ENCODE measurements at regions not wholly inside any gene's neighbourhood (a gene's known extent, or its start where the extent isn't known, plus 50 kb on each side); places are given as distances from the start of the nearest gene placed in this dataset.

DNA sequence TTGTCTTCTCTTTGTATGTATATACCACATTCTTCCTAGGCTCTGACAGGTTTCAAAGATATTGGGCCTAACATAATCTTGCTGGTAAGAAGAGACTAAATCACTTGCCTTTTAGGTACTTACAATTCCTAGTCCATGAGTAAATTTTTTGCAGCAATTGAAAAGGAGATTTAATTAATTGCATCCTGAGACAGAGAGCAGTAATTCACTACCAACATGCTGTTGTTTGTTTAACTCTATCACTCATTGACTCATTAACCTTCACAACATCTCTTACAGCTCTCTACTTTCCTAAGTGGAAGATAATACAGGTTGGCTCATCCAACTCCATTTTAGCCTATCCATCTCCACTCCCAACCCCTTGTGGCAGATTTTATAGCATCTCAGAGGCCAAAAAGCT, 280.4 kb downstream of the ALDH8A1 start:
- intact Hi-C loops (cut with DNase I): no loop called here

DNA sequence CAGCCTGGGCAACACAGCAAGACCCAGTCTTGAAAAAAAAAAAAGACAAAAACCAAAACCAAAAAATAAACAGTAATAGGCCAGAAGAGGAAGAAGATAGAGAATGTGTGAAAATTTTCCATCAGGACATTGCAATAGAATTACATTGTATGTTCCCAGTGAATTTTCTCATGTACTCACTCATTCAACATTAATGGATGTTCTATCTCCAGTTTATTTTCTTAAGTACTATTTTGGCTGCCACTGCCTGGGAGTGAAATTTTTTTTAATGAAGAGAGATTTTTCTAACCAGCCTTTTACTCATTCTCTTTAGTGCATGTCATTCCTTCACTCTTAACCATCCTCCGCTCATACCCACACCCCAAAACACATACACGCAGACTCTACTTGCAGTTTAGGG, 282.8 kb downstream of the ALDH8A1 start:
- H3K4me3 ChIP-seq: no peak overlapping the region
- intact Hi-C loops (cut with DNase I): no loop called here
- H3K4me1 ChIP-seq: no peaks in the 10 kb centered on the region
- no peak overlapping the region for H3K27ac ChIP-seq
- no peaks in the 10 kb centered on the region for H3K36me3 ChIP-seq
- H3K9me3 ChIP-seq: no peaks in the 10 kb centered on the region
- H3K9ac ChIP-seq (ENCODE audit: low read depth in 2 of 2, low read length in 2 of 2): no peak overlapping the region
- DNase-seq: no peak
- H3K27me3 ChIP-seq: no peaks in the 10 kb centered on the region
- TF ChIP-seq, protein P1, sequence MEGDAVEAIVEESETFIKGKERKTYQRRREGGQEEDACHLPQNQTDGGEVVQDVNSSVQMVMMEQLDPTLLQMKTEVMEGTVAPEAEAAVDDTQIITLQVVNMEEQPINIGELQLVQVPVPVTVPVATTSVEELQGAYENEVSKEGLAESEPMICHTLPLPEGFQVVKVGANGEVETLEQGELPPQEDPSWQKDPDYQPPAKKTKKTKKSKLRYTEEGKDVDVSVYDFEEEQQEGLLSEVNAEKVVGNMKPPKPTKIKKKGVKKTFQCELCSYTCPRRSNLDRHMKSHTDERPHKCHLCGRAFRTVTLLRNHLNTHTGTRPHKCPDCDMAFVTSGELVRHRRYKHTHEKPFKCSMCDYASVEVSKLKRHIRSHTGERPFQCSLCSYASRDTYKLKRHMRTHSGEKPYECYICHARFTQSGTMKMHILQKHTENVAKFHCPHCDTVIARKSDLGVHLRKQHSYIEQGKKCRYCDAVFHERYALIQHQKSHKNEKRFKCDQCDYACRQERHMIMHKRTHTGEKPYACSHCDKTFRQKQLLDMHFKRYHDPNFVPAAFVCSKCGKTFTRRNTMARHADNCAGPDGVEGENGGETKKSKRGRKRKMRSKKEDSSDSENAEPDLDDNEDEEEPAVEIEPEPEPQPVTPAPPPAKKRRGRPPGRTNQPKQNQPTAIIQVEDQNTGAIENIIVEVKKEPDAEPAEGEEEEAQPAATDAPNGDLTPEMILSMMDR (IDR thresholded peaks at IDR 0.05): no peak

More for the DNA sequence above, 280.4 kb downstream of the ALDH8A1 start:
- Histone ChIP-seq H3K36me3 (no peaks in the 10 kb centered on the region), H3K27me3 (no peaks in the 10 kb centered on the region), H3K27ac (no peak overlapping the region), H3K4me1 (no peaks in the 10 kb centered on the region), H3K9ac (ENCODE audit: low read depth in 2 of 2, low read length in 2 of 2) (no peak overlapping the region), H3K4me3 (no peak overlapping the region), H3K9me3 (no peaks in the 10 kb centered on the region)
- TF ChIP-seq, protein P1 (IDR thresholded peaks at IDR 0.05): no peak
- DNase-seq: no peak

DNA sequence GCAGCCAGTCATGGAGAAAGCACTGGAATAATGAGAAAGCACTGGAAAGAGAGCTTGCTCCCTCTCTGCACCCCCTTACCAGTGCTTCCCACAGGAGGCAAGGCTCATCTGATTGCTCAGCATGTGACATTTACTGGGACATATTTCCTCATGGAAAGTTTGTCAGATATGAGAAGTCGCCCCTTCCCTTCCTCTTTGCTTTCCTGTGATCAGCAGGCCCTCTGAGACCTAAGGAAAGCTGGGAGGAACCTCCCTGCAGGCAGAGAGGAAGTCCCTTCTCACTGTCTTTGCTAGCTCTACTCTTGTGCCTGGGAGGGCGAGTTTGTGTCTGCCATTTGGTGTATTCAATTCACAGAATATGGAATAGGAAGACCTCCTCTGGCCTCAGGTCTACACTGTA, 283.8 kb downstream of the ALDH8A1 start:
- TF ChIP-seq, protein P1 (IDR thresholded peaks at IDR 0.05): no peak
- no peaks in the 10 kb centered on the region for H3K9me3 ChIP-seq
- no peak overlapping the region for H3K27ac ChIP-seq
- H3K36me3 ChIP-seq: no peaks in the 10 kb centered on the region
- H3K4me3 ChIP-seq: no peak overlapping the region
- no peak for DNase-seq
- H3K27me3 ChIP-seq: no peaks in the 10 kb centered on the region
- no peaks in the 10 kb centered on the region for H3K4me1 ChIP-seq
- intact Hi-C loops (cut with DNase I): no loop called here
- no peak overlapping the region for H3K9ac ChIP-seq (ENCODE audit: low read depth in 2 of 2, low read length in 2 of 2)

DNA sequence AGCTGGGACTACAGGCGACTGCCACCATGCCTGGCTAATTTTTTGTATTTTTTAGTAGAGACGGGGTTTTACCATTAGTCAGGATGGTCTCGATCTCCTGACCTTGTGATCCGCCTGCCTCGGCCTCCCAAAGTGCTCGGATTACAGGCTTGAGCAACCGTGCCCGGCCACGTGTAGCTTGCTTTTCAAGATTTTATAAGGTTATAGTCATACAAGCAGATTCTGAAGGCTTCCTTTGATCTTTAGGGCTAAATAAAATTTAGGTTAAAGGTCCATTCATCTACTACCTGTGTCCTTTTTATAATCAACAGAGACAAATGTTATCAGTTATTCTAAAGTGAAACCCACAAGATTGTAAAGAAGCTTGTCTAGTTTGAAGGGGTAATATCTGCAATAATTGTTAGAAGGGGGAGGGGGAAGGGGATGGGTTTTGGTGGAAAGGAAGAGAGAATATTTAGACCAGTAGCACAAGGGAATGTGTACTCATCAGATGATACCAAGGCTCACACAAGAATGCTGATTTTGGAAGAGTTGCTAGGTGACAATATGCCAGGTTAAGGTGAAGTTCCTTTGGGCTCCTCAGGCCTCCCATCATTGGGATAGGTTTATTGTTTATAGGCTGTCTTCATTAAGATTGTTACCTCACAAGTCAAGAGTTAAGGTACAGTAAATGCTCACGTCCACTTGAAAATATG, 284.7 kb downstream of the ALDH8A1 start:
- TF ChIP-seq, protein P1 (IDR thresholded peaks at IDR 0.05): no peak
- H3K9me3 ChIP-seq: no peaks in the 10 kb centered on the region
- no peaks in the 10 kb centered on the region for H3K27me3 ChIP-seq
- no peak overlapping the region for H3K27ac ChIP-seq
- intact Hi-C loops (cut with DNase I): no loop called here
- H3K9ac ChIP-seq (ENCODE audit: low read depth in 2 of 2, low read length in 2 of 2): no peak overlapping the region
- DNase-seq: no peak
- H3K4me3 ChIP-seq: no peak overlapping the region
- H3K36me3 ChIP-seq: no peaks in the 10 kb centered on the region
- no peaks in the 10 kb centered on the region for H3K4me1 ChIP-seq

DNA sequence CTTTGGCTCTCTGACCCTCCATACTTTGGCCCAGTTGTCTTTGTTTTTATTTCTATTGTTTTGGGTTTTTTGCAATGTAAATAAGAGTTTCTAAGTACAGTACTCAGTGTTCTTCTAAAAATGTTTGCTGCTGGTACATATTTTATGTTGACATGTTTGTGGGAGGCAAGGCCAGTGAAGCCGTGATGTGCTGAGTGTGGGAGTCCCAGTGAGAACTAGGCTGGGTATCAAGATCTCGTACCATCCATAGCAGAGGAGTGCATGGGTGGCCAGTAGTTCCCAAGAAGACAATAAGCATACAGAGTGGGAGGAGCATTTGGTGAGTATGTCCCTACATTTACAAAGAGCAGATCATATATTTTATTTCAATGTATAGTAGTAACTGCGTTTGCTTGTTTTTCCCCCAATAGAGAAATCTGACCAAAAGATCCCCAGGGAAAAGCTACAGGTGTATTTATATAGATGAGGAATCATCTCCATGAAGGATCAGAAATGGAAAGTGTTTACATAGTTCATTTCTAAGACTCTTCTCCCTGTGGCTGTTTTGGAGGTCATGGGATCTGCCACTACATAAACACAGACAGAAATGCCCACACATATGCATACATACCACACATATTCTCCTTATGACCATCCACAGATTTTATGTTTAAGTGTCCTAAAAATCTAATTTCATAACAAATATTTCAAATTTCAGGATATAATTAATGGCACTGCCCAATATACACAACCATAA, 285.9 kb downstream of the ALDH8A1 start:
- H3K27me3 ChIP-seq: no peaks in the 10 kb centered on the region
- TF ChIP-seq, protein P1 (IDR thresholded peaks at IDR 0.05): no peak
- no peak overlapping the region for H3K4me3 ChIP-seq
- no peak overlapping the region for H3K27ac ChIP-seq
- intact Hi-C loops (cut with DNase I): no loop called here
- H3K9ac ChIP-seq (ENCODE audit: low read depth in 2 of 2, low read length in 2 of 2): no peak overlapping the region
- no peak for DNase-seq
- H3K36me3 ChIP-seq: no peaks in the 10 kb centered on the region
- no peaks in the 10 kb centered on the region for H3K4me1 ChIP-seq
- H3K9me3 ChIP-seq: no peaks in the 10 kb centered on the region

All from colonic mucosa (tissue), 4 donors.